Fibroblast of pulmonary artery (primary cell): ENCODE measurements at regions not wholly inside any gene's neighbourhood (a gene's known extent, or its start where the extent isn't known, plus 50 kb on each side); places are given as distances from the start of the nearest gene placed in this dataset.

Experiments
- DNase-seq: peaks from one replicate; pipeline ENCODE4 v3.0.0-alpha.2; 2010; ENCODE audit warnings: low read depth
- H3K4me3 ChIP-seq: replicated peaks from 2 replicates; pipeline ENCODE4 v1.5.1; 2011; ENCODE audit warnings: low read depth, mild to moderate bottlenecking, control low read depth, low read length, moderate library complexity
- TF ChIP-seq, protein P1 (sequence below): IDR thresholded peaks from 2 replicates; pipeline ENCODE4 v1.5.1; 2011; ENCODE audit warnings: mild to moderate bottlenecking, control low read depth, low read length, inconsistent platforms; ENCODE audit errors: missing control alignments

GRCh38 chr14:101137234-101137633 lies 233.7 kb upstream of the RTL1 start:
- TF ChIP-seq, protein P1, sequence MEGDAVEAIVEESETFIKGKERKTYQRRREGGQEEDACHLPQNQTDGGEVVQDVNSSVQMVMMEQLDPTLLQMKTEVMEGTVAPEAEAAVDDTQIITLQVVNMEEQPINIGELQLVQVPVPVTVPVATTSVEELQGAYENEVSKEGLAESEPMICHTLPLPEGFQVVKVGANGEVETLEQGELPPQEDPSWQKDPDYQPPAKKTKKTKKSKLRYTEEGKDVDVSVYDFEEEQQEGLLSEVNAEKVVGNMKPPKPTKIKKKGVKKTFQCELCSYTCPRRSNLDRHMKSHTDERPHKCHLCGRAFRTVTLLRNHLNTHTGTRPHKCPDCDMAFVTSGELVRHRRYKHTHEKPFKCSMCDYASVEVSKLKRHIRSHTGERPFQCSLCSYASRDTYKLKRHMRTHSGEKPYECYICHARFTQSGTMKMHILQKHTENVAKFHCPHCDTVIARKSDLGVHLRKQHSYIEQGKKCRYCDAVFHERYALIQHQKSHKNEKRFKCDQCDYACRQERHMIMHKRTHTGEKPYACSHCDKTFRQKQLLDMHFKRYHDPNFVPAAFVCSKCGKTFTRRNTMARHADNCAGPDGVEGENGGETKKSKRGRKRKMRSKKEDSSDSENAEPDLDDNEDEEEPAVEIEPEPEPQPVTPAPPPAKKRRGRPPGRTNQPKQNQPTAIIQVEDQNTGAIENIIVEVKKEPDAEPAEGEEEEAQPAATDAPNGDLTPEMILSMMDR = no peak
- DNase-seq = no peak
- no peak overlapping the region for H3K4me3 ChIP-seq

- DNase-seq = no peak
- H3K4me3 ChIP-seq = no peak overlapping the region
- TF ChIP-seq, protein P1 = no peak
These were observed 244.3 kb upstream of the RTL1 start for GRCh38 chr14:101147848-101148247.

GRCh38 chr14:101150039-101150610 lies 246.6 kb upstream of the RTL1 start:
- DNase-seq = no peak
- no peak overlapping the region for H3K4me3 ChIP-seq
- TF ChIP-seq, protein P1 = no peak

DNA sequence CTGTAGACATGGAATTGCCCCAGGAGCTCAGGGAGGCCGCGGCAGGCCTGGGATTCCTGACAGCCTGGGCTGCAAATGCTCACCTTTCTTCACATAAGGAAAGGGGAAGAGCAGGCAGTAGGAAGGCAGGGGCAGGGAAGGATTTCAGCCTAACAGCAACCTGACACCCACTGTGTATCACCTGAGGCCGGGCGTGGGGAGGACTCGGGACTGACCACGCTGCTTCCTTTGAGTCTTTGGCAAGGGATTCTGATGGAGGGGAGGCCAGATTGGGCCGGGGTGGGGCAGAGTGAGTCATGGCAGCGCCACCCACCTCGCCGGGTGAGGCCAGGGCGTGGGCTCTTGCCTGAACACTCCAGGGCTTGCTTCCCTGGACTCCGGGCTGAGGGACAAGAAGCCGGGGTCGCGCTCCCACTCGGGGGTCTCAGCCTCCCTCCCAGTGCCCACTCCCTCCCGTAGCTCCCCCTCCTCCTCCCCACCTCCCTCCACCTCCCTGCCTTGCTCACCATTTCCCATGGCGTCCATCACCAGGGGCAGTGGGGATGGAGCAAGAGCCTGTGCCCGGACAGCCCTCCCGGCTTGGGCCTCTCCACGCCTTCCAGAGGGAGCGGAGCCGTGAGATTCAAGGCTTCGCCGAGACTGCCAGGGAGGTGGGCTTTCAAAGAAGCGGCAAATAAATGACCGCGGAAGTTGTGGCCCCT lies 247.9 kb upstream of the RTL1 start:
- TF ChIP-seq, protein P1 = no peak
- no peak overlapping the region for H3K4me3 ChIP-seq
- no peak for DNase-seq

DNA sequence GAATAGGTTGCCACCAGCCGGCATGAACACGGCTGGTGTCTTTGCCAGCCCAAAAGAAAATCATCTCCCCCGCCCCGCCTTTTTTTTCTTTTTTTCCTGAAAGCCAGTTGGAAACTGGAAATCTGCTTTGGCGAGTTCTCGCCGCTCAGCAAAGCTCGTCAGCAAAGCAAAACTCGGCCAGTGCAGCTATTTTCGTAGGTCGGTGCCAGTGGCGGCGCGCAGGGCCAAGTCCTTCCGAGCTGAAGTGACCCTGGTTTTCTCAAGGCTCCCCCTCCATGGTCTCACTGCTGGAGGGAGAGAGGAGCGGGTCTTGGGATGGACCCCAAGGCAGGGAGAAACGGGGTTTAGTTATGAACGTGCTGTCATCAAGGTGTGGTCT lies 248.4 kb upstream of the RTL1 start:
- TF ChIP-seq, protein P1 = no peak
- DNase-seq = no peak
- no peak overlapping the region for H3K4me3 ChIP-seq

- DNase-seq = no peak
- TF ChIP-seq, protein P1 = no peak
- H3K4me3 ChIP-seq = no peak overlapping the region
These were observed 249.3 kb upstream of the RTL1 start for GRCh38 chr14:101152855-101153254.

GRCh38 chr14:101153691-101154090 lies 250.2 kb upstream of the RTL1 start:
- no peak overlapping the region for H3K4me3 ChIP-seq
- TF ChIP-seq, protein P1 = no peak
- DNase-seq = no peak
